Panc1 (cell line): ENCODE measurements at regions not wholly inside any gene's neighbourhood (a gene's known extent, or its start where the extent isn't known, plus 50 kb on each side); places are given as distances from the start of the nearest gene placed in this dataset.

Source experiments
- ATAC-seq: fragments of 200-7000 bp; cut with Tn5 transposase; 2 replicates; pipeline ENCODE4 v1.9.1; 2020; ENCODE audit warnings: mild to moderate bottlenecking, moderate library complexity
- BruUV-seq: library from RNA; stranded (reverse); fragments of 400-500 nt; replicated peaks from 2 replicates; lab custom pipeline; 2021; lab: Mats Ljungman, UMichigan
- CTCF ChIA-PET: fragments of 300-600 bp; sonication (Branson Sonifier 250); formaldehyde crosslinking; loops from one replicate; lab custom pipeline; 2022; ENCODE audit warnings: antibody characterized with exemption; lab: Charles Lee
- POLR2A ChIA-PET: fragments of 300-600 bp; sonication (Branson Sonifier 250); formaldehyde crosslinking; loops from one replicate; lab custom pipeline; 2022; ENCODE audit warnings: antibody characterized with exemption; lab: Charles Lee
- DNase-seq: peaks from one replicate; pipeline ENCODE4 v3.0.0-alpha.2; 2010; ENCODE audit warnings: low read depth, low spot score
- H3K27ac ChIP-seq: 2 replicates; pipeline ENCODE4 v1.5.1; 2011; ENCODE audit warnings: mild to moderate bottlenecking, low read length, inconsistent platforms
- H3K27me3 ChIP-seq: fragments of 200-500 bp; sonication (Bioruptor generic); 2 replicates; pipeline ENCODE4 v1.6.0; 2014; ENCODE audit warnings: low read length, inconsistent platforms; ENCODE audit not compliant: control insufficient read depth, insufficient read depth
- H3K36me3 ChIP-seq: fragments of 200-500 bp; sonication (Bioruptor generic); 2 replicates; pipeline ENCODE4 v1.5.1; 2014; ENCODE audit warnings: inconsistent platforms, mild to moderate bottlenecking, low read length, moderate library complexity; ENCODE audit not compliant: control insufficient read depth, insufficient read depth
- H3K4me1 ChIP-seq: 2 replicates; pipeline ENCODE4 v1.5.1; 2011; ENCODE audit warnings: inconsistent platforms, mild to moderate bottlenecking, low read length, moderate library complexity; ENCODE audit not compliant: control insufficient read depth, insufficient read depth
- H3K4me3 ChIP-seq, 2 experiments: 2 replicates each; pipeline ENCODE4 v1.5.1; 2011 to 2012; ENCODE audit warnings: low read depth in 2 of 2, low read length in 2 of 2, mild to moderate bottlenecking in 2 of 2, inconsistent platforms in 1 of 2, moderate library complexity in 1 of 2
- H3K9me3 ChIP-seq: fragments of 200-500 bp; sonication (Bioruptor generic); 2 replicates; pipeline ENCODE4 v1.5.1; 2014; ENCODE audit warnings: low read depth, mild to moderate bottlenecking, inconsistent platforms, low read length, moderate library complexity; ENCODE audit not compliant: control insufficient read depth, insufficient read depth
- POLR2AphosphoS5 ChIP-seq: IDR thresholded peaks from 2 replicates; pipeline ENCODE4 v1.6.1; 2012; ENCODE audit warnings: mild to moderate bottlenecking, low read depth, low read length, moderate library complexity
- SIN3A ChIP-seq: IDR thresholded peaks from 2 replicates; pipeline ENCODE4 v1.6.1; 2012; ENCODE audit warnings: low read depth, mild to moderate bottlenecking, low read length, moderate library complexity, borderline replicate concordance; ENCODE audit not compliant: insufficient read depth
- TCF7L2 ChIP-seq: IDR thresholded peaks from 2 replicates; pipeline ENCODE4 v1.6.1; 2011; ENCODE audit warnings: mild to moderate bottlenecking, low read depth, low read length, inconsistent platforms
- in situ Hi-C: cut with HindIII; loops from 2 replicates; pipeline ENCODE4 v1.10.0; 2016; ENCODE audit warnings: low sequenced_read_pairs, low pct_unique_long_range_greater_than_20kb
- intact Hi-C: fragments of 100-400 bp; cut with micrococcal nuclease; formaldehyde crosslinking; loops from one replicate; pipeline ENCODE4 v1.10.0; 2022; ENCODE audit not compliant: unreplicated experiment
- TF ChIP-seq, protein P1 (sequence below): fragments of 450-650 bp; IDR thresholded peaks from 2 replicates; pipeline ENCODE4 v1.5.1; 2017; ENCODE audit warnings: mild to moderate bottlenecking
- TF ChIP-seq, protein P2 (sequence below), 2 experiments: IDR thresholded peaks; 2 replicates each; pipeline ENCODE4 v1.6.1; 2011 to 2012; ENCODE audit warnings: low read depth in 2 of 2, control low read depth in 1 of 2, low read length in 1 of 2, mild to moderate bottlenecking in 1 of 2, moderate library complexity in 1 of 2; ENCODE audit not compliant: insufficient read depth in 1 of 2

DNA sequence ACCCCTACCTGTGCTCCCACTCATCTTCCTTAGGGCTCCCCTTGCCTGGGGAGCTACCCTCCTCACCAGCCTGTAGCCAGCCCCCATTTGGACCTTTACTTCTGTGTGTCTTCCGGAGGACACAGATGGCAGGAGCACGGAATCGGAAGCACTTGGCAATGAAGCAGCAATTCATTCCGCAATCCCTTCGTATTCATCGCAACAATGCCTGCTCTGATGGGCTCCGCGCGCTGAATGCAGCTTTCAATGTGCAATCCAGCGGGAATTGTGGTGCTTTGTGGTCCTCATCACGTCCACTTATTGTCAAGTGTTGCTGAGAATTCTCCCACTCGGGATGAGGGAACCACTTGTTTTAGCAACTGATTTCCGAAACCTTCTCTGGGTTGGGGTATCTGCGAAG is 336.0 kb downstream of the DHX35 start:
- H3K4me1 ChIP-seq = no peaks in the 10 kb centered on the region
- H3K36me3 ChIP-seq = no peaks in the 10 kb centered on the region
- CTCF ChIA-PET = no interaction called here
- H3K4me3 ChIP-seq = no peak overlapping the region
- DNase-seq = no peak
- no peak overlapping the region for H3K27ac ChIP-seq
- ATAC-seq = no peak
- BruUV-seq = no TSS peak
- POLR2A ChIA-PET = no interaction called here
- TF ChIP-seq POLR2AphosphoS5 (no peak), TCF7L2 (no peak), SIN3A (no peak)
- TF ChIP-seq, protein P1, sequence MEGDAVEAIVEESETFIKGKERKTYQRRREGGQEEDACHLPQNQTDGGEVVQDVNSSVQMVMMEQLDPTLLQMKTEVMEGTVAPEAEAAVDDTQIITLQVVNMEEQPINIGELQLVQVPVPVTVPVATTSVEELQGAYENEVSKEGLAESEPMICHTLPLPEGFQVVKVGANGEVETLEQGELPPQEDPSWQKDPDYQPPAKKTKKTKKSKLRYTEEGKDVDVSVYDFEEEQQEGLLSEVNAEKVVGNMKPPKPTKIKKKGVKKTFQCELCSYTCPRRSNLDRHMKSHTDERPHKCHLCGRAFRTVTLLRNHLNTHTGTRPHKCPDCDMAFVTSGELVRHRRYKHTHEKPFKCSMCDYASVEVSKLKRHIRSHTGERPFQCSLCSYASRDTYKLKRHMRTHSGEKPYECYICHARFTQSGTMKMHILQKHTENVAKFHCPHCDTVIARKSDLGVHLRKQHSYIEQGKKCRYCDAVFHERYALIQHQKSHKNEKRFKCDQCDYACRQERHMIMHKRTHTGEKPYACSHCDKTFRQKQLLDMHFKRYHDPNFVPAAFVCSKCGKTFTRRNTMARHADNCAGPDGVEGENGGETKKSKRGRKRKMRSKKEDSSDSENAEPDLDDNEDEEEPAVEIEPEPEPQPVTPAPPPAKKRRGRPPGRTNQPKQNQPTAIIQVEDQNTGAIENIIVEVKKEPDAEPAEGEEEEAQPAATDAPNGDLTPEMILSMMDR = no peak
- TF ChIP-seq, protein P2, sequence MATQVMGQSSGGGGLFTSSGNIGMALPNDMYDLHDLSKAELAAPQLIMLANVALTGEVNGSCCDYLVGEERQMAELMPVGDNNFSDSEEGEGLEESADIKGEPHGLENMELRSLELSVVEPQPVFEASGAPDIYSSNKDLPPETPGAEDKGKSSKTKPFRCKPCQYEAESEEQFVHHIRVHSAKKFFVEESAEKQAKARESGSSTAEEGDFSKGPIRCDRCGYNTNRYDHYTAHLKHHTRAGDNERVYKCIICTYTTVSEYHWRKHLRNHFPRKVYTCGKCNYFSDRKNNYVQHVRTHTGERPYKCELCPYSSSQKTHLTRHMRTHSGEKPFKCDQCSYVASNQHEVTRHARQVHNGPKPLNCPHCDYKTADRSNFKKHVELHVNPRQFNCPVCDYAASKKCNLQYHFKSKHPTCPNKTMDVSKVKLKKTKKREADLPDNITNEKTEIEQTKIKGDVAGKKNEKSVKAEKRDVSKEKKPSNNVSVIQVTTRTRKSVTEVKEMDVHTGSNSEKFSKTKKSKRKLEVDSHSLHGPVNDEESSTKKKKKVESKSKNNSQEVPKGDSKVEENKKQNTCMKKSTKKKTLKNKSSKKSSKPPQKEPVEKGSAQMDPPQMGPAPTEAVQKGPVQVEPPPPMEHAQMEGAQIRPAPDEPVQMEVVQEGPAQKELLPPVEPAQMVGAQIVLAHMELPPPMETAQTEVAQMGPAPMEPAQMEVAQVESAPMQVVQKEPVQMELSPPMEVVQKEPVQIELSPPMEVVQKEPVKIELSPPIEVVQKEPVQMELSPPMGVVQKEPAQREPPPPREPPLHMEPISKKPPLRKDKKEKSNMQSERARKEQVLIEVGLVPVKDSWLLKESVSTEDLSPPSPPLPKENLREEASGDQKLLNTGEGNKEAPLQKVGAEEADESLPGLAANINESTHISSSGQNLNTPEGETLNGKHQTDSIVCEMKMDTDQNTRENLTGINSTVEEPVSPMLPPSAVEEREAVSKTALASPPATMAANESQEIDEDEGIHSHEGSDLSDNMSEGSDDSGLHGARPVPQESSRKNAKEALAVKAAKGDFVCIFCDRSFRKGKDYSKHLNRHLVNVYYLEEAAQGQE (IDR thresholded peaks at IDR 0.05; ENCODE audit: insufficient read depth in 1 of 2, low read depth in 2 of 2, low read length in 1 of 2) = no peak
- intact Hi-C loops (no loop called here), in situ Hi-C loops (no loop called here)
- no peaks in the 10 kb centered on the region for H3K9me3 ChIP-seq
- H3K27me3 ChIP-seq = no peaks in the 10 kb centered on the region

DNA sequence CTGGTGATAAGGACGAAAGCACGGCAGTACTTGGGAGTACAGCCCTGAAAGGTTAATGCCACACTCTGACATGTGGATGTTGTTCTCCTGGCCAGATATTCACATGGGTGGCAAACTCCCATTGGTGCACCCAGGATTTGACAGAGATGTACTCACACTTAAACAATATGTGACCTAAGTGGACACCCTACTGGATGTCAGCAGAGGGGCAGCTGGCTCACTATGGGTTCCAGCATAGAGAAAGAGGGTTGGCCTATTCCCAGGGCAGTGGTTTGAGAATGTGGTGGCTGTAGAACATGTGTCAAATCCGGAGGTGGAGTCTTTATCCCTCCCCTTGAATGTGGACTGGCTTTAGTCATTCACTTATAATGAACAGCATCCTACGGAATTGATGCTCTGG is 333.2 kb downstream of the DHX35 start:
- no TSS peak for BruUV-seq
- H3K9me3 ChIP-seq = no peaks in the 10 kb centered on the region
- ChIA-PET CTCF (no interaction called here), POLR2A (no interaction called here)
- no peaks in the 10 kb centered on the region for H3K36me3 ChIP-seq
- in situ Hi-C loops = no loop called here
- intact Hi-C loops = no loop called here
- no peaks in the 10 kb centered on the region for H3K4me1 ChIP-seq
- DNase-seq (no peak), ATAC-seq (no peak)
- H3K27ac ChIP-seq = no peak overlapping the region
- no peak overlapping the region for H3K4me3 ChIP-seq
- H3K27me3 ChIP-seq = no peaks in the 10 kb centered on the region
- TF ChIP-seq, protein P2 (IDR thresholded peaks at IDR 0.05; ENCODE audit: insufficient read depth in 1 of 2, low read depth in 2 of 2, low read length in 1 of 2) = no peak
- TF ChIP-seq, protein P1 = no peak
- TF ChIP-seq TCF7L2 (no peak), SIN3A (no peak), POLR2AphosphoS5 (no peak)
